ES-I3 (cell line): ENCODE measurements at regions not wholly inside any gene's neighbourhood (a gene's known extent, or its start where the extent isn't known, plus 50 kb on each side); places are given as distances from the start of the nearest gene placed in this dataset.
"Not testable (repeated sequence)": the region's sequence is repeated elsewhere in the genome, so short reads cannot be mapped to it uniquely, and the experiment has no call there.

Experiments
- H3K36me3 ChIP-seq: 2 replicates; pipeline ENCODE4 v1.6.1; 2013; ENCODE audit warnings: mild to moderate bottlenecking, low read length, control low read depth, moderate library complexity; ENCODE audit not compliant: insufficient read depth
- H3K4me1 ChIP-seq: 2 replicates; pipeline ENCODE4 v1.6.1; 2013; ENCODE audit warnings: mild to moderate bottlenecking, control low read depth, low read length; ENCODE audit not compliant: insufficient read depth
- H3K9ac ChIP-seq: 2 replicates; pipeline ENCODE4 v1.6.1; 2013; ENCODE audit warnings: low read depth, mild to moderate bottlenecking, low read length, moderate library complexity
- H3K9me3 ChIP-seq: 2 replicates; pipeline ENCODE4 v1.6.1; 2013; ENCODE audit warnings: mild to moderate bottlenecking, low read length, moderate library complexity; ENCODE audit not compliant: control insufficient read depth, insufficient read depth

DNA sequence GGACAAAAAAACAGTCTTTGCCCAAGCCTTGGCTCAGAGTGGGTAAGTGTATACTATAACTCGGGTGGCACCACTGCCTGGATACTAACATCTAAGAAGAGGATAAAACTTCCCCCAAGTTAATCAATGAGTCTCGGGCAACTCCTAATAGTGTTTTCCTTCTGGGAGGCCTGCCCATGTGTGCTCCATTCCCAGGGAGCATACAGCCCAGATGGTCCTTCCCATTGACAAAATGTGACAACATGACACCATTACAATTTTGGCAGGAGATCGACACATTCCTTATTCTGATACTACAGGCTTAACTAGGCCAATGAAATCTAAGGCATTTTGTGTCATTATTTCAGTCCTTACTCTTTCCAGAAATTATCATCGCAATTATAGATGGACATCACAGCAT, 52.7 kb upstream of the CRIM1 start:
- H3K4me1 ChIP-seq, result no peaks in the 10 kb centered on the region
- H3K9ac ChIP-seq, result no peak overlapping the region

DNA sequence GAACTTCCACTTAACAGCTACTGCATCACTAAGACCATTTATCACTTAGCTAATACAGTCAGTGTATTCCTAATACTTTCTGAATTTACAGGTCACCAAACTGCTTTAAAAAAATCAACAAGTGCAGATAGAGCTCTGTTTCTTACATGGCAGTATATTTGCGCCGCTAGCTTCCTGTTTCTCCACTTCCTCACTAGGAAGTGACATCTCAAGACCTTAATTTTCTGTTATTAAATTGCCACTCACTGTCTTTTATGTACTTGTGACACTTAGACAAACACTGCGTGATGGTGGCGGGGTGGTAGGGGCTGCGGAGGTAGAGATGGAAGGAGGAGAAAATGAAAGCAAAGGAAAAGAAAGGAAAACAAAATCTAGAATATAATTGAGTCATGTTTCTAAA, 53.7 kb upstream of the CRIM1 start:
- no peaks in the 10 kb centered on the region for H3K9me3 ChIP-seq
- no peaks in the 10 kb centered on the region for H3K36me3 ChIP-seq
- H3K9ac ChIP-seq, result no peak overlapping the region
- peaks cover 1% of the 10 kb centered on the region; the same call in 1 of the 2 replicates for H3K4me1 ChIP-seq

More for the DNA sequence above, 52.7 kb upstream of the CRIM1 start:
- Histone ChIP-seq H3K36me3 (no peaks in the 10 kb centered on the region), H3K9me3 (no peaks in the 10 kb centered on the region)

DNA sequence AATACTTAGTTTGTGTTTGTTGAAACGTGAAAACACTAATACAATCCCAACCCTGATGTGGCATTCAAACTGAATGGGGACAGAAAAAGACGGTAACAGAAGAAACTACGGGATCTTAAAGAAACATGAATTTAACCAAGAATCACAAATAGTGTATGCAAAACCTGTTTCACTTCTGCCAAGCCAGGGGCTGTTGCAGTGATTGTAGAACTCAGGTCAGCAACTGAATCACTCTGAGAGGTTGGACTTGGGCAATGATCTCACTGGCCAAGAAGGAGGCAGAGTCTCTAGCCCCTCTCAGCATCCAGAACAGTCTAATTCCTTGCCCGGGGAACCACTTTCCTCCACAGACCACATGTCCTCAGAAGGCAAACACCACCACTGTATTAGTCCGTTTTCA, 54.9 kb upstream of the CRIM1 start:
- Histone ChIP-seq H3K9me3 (no peaks in the 10 kb centered on the region), H3K4me1 (peaks cover 5% of the 10 kb centered on the region; the same call in 1 of the 2 replicates), H3K36me3 (no peaks in the 10 kb centered on the region), H3K9ac (no peak overlapping the region)

DNA sequence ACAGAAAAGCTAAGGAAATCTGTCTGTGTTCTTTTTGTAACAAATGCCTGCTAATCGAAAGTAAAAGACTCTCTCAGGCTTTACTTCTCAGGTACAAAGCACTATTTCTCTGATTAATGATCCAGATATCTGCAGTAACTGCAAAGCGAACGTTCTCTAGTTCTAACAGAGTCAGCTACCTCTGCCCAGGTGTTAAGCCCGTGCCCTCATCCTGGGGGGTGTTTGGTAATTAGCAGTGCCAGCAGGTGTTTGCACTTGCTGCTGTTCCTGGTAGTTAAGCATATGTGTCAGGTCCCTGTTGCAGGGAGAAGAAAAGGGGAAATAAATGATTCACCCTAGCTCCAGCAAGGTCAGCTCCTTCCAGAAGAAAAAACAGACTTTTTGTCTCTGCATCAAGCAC, 58.8 kb upstream of the CRIM1 start:
- no peak overlapping the region for H3K9ac ChIP-seq
- peaks cover 5% of the 10 kb centered on the region; the same call in 1 of the 2 replicates for H3K4me1 ChIP-seq
- no peaks in the 10 kb centered on the region for H3K9me3 ChIP-seq
- H3K36me3 ChIP-seq, result no peaks in the 10 kb centered on the region

DNA sequence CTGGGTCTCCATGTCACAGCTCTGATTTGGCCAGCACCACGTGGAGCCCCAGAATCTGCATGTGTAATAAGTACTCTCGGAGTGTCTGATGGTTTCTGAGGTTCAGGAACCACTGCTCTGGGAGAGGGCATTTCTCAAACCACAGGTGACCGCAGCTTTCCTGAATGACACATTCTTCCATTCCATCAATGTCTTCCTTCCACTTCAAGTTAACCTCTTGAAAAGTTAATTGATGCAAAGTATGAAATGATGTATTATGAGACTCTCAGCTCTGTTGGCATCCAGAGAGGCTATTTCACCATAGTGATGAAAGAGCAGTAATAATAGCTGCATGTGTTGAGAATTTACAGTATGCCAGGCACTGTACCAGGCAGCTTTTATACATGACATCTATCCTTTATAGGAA, 61.3 kb upstream of the CRIM1 start:
- no peaks in the 10 kb centered on the region for H3K9me3 ChIP-seq
- no peaks in the 10 kb centered on the region for H3K36me3 ChIP-seq
- H3K4me1 ChIP-seq, result peaks cover 9% of the 10 kb centered on the region
- no peak overlapping the region for H3K9ac ChIP-seq

DNA sequence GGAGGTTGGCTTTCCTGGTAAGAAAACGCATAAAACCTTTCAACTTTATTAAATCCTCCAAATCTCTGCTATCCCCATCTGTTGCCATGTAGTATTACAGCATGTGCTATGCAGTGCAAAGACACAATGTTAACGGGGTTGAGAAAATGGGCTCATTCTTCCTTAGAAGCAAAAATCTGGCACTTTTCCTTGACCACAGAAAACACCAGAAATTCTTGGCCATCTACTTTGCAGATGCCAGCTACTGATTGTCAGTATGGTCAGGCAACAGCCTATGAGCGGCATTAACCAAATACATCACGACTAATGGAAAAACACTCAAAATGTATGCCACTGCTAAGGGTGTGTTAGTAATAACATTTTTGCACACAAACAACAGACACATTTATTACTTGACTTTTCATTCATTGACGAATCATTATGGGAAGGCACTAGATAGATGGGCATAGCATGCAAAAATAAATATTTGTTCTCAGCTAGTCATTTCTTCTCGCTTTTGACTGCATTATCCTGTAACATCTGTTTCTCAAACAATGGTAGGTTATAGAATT, 65.2 kb upstream of the CRIM1 start:
- no peaks in the 10 kb centered on the region for H3K36me3 ChIP-seq
- H3K4me1 ChIP-seq, result peaks cover 4% of the 10 kb centered on the region; the same call in 1 of the 2 replicates
- no peaks in the 10 kb centered on the region for H3K9me3 ChIP-seq
- H3K9ac ChIP-seq, result no peak overlapping the region

DNA sequence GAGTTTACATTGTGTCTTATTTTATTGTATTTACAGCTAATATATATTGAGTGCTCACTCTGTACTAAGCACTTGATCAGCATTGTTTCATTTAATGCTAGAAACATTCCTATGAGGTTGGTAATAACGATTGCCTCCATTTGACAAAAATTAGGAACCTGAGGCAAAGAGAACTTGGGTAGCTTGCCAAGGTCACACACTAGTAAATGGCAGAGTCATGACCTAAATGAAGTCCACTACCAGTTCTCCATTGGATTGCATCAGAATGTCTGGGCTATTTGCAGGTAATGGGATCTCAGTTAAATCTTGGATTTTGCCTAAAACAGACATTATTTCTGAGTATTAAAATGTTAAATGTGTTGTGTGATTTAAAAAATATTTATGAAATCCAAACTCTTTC, 65.8 kb upstream of the CRIM1 start:
- Histone ChIP-seq H3K9ac (no peak overlapping the region), H3K36me3 (no peaks in the 10 kb centered on the region), H3K9me3 (no peaks in the 10 kb centered on the region), H3K4me1 (peaks cover 4% of the 10 kb centered on the region; the same call in 1 of the 2 replicates)

DNA sequence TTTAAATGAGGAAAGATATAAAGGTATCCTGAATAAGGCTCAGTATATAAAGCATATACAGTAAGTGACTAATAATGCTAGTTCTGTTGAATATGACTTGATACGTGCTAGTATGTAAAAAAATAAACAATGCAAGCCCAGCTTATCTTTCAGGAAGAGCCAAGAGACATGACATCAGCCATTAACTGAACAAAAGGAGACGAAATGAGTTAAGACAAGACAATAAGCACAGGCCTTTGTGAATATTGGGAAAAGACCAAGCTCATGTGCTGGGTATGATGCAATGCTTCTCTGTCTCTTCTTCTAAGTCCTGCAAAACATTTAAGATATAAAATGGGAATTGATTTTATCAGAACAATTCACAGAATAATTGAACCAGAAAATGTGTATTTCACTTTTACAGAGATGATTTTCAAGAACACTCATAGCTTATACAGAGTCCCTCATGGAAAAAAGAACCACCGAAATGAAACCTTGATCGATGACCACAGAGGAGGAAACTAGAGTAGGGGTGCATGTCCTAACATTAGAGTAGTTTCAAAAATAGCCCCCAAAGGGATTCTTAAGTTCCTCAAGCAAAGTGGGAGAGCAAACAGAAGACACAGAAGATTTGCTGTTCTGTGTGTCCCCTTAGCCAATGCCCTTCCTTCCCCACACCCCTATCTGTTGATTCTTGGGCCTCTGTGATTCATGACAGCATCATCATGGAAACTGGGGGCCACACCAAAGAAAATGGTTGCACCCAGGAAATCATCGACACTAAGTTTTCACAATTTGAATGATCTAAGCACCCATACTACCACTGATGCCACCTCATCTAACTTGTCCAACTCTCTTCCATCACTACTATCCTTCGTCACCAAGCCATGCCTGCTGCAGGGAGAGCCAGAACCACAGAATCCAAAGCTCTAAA, 68.0 kb upstream of the CRIM1 start:
- H3K4me1 ChIP-seq, result peaks cover 4% of the 10 kb centered on the region; the same call in 1 of the 2 replicates
- no peak overlapping the region for H3K9ac ChIP-seq
- no peaks in the 10 kb centered on the region for H3K36me3 ChIP-seq
- H3K9me3 ChIP-seq, result no peaks in the 10 kb centered on the region

DNA sequence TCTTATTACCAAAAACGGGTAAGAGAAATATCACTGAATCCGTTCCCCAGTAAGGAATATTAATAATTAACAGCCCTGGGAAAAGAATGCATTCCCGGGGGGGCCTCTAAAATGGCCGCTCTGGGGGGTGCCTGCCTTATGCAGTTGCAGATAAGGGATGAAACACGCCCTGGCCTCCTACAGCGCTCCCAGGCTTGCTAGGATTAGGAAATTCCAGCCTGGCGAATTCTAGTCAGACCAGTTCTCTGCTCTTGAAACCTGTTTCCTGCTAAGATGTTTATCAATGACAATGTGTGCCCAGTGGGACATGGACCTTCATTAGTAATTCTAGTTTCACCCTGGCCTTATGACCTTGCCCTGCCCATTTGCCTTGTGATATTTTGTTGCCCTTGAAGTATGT, 76.1 kb upstream of the CRIM1 start:
- H3K9me3 ChIP-seq, H3K4me1 ChIP-seq, H3K9ac ChIP-seq, H3K36me3 ChIP-seq: not testable (repeated sequence)

DNA sequence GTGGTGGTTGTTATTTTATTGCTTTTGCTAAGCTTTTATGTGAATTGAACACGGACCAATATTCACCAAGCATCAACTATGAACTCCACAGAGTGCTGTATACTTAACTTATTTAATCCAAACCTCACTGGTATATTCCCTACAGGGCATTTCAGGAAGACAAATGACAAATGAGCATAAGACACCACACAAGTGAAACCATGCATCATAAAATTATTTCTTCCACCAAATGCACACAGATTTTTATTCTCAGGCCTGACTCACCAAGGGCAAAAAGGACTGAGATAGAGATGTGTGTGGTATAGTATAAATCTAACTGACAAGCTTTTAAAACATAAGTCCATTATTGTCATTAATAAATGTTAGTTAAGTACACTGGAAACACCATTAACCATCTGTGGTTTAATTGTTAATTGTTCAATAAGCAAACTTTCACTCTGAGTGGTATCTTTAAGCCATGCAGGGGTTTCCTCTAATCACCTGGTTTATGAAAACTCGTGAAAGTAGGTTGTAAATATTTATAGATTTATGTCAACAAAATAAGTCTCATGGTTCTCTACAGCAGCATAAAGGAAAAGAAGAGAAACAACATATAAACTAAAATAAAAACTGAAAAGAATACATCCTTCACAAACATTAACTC, 77.6 kb upstream of the CRIM1 start:
- no peaks in the 10 kb centered on the region for H3K4me1 ChIP-seq
- H3K9ac ChIP-seq, result no peak overlapping the region
- H3K36me3 ChIP-seq, result no peaks in the 10 kb centered on the region
- H3K9me3 ChIP-seq, result 0 out of 2 replicates have a peak, but pooled peaks cover 7% of the 10 kb centered on the region

DNA sequence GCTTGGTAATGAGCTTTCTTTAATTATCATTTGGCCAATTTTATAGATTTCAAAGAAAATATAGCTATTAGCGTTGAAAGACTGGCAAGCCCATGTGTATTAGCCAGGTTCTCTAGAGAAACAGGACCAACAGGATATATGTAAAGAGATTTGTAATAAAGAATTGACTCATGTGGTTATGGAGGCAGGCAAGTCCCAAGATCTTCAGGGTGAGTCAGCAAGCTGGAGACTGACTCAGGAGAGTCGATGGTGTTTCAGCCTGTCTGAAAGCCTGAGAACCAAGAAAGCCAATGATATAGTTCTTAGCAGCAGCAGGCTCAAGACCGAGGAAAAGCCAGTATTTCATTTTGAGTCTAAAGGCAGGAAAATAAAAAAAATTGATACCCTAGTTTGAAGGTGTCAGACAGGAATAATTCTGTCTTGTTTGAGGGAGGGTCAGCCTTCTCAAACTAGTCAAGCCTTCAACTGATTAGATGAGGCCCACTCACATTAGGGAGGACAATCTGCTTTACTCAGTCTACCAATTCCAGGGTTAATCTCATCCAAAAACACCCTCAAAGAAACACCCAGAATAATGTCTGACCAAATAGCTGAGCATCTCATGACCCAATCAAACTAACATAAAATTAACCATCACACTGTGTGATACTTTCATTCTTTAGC, 78.3 kb upstream of the CRIM1 start:
- Histone ChIP-seq H3K9me3 (0 out of 2 replicates have a peak, but pooled peaks cover 7% of the 10 kb centered on the region), H3K36me3 (no peaks in the 10 kb centered on the region), H3K9ac (no peak overlapping the region), H3K4me1 (no peaks in the 10 kb centered on the region)

DNA sequence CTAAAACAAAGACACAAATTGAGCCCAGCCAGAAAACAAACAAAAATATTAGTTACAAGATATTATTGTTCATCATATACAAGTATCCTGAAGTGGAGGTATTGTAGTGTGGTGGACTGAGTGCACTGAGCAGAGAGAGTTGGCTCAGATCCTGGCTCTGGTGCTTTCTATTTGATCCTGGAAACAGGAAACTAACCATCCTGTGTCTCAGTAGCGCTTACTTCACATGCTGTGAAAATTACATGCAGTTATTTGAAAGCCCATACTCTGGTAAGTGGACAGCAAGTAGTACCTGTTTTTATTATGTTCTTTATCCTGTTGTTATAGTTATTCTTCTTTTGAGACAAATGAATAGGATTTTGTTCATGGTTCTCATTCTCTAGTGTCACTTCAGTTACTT, 84.3 kb upstream of the CRIM1 start:
- H3K4me1 ChIP-seq, result peaks cover 11% of the 10 kb centered on the region; the same call in 1 of the 2 replicates
- H3K36me3 ChIP-seq, result no peaks in the 10 kb centered on the region
- H3K9me3 ChIP-seq, result no peaks in the 10 kb centered on the region
- H3K9ac ChIP-seq, result no peak overlapping the region

DNA sequence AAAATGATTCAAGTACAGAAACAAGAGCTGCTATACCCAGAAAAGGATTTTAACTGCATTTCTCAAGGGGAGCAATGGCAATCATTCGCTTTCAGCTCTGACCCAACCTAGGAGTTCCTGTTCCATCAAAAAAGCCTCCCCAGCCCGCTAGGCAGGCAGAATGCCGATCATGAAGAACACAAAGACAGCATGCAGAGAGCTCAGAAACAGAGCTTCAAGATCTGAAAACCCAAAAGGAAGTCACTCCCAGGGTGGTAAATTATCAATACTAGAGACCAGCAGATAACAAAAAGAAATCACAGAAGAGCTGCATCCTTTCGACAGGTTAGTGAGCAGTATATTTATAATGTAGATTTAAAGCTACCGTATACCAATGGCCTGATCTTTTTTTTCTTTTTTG, 84.8 kb upstream of the CRIM1 start:
- H3K9me3 ChIP-seq, result no peaks in the 10 kb centered on the region
- H3K36me3 ChIP-seq, result no peaks in the 10 kb centered on the region
- H3K9ac ChIP-seq, result no peak overlapping the region
- H3K4me1 ChIP-seq, result peaks cover 11% of the 10 kb centered on the region; the same call in 1 of the 2 replicates

DNA sequence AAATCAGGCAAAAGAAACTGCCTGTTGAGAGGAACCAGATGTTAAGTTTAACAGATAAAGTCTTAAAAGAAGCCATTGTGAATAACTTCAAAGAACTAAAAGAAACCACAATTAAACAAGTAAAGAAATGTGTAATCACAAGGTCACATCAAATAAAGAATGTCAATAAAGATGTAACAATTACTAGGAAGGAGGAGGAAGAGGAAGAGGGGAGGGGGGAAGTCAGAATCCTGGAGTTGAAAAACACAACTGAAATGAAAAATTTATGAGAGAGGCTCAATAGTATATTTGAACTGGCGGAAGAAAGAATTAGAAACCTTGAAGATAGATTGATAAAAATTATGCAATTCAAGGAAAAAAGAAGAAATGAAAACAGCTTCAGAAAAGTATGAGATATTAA, 88.4 kb upstream of the CRIM1 start:
- no peak overlapping the region for H3K9ac ChIP-seq

More for the DNA sequence above, 88.4 kb upstream of the CRIM1 start:
- Histone ChIP-seq H3K4me1 (peaks cover 11% of the 10 kb centered on the region; the same call in 1 of the 2 replicates), H3K36me3 (no peaks in the 10 kb centered on the region), H3K9me3 (no peaks in the 10 kb centered on the region)
